ENCODE measurements at regions not wholly inside any gene's neighbourhood (a gene's known extent, or its start where the extent isn't known, plus 50 kb on each side); places are given as distances from the start of the nearest gene placed in this dataset.

DNA sequence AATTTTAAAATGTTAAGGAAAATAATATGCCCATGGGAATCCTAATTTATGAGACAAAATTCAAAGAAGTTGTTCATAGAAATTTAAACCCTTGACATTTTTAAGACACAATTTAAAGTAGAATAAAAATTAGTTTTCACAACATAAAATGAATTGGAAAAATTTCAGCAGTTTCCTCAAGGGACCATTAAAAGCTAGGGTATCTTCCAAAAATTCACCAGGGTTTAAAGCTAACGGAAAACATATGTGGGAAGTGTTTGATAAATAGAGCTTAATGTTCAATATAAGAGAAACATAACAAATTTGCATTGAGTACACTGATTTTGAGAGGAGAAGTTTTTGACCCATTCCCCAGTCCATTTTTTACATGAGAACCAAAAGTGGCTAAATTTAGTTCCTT, 228.9 kb upstream of the TTC29 start:
- Mint-ChIP-seq H3K27ac (no peak overlapping the region), H3K27me3 (no peaks in the 10 kb centered on the region), H3K4me3 (no peak overlapping the region), H3K4me1 (no peaks in the 10 kb centered on the region), H3K36me3 (no peaks in the 10 kb centered on the region), H3K9me3 (no peaks in the 10 kb centered on the region)
- no peak for ATAC-seq (ENCODE audit: low read depth)
- no peak for DNase-seq (ENCODE audit: low spot score in 2 of 2)

GRCh38 chr4:147175460-147176025, 229.9 kb upstream of the TTC29 start:
- no peaks in the 10 kb centered on the region for H3K4me1 Mint-ChIP-seq
- H3K27ac Mint-ChIP-seq, result no peak overlapping the region
- H3K36me3 Mint-ChIP-seq, result no peaks in the 10 kb centered on the region
- H3K9me3 Mint-ChIP-seq, result no peaks in the 10 kb centered on the region
- no peaks in the 10 kb centered on the region for H3K27me3 Mint-ChIP-seq
- ATAC-seq (ENCODE audit: low read depth) (no peak), DNase-seq (ENCODE audit: low spot score in 2 of 2) (no peak)
- no peak overlapping the region for H3K4me3 Mint-ChIP-seq

- ATAC-seq (ENCODE audit: low read depth) (no peak), DNase-seq (ENCODE audit: low spot score in 2 of 2) (no peak)
- Mint-ChIP-seq H3K4me3 (no peak overlapping the region), H3K27ac (no peak overlapping the region), H3K4me1 (no peaks in the 10 kb centered on the region), H3K27me3 (no peaks in the 10 kb centered on the region), H3K36me3 (no peaks in the 10 kb centered on the region), H3K9me3 (peaks cover 9% of the 10 kb centered on the region)
These were observed 236.4 kb upstream of the TTC29 start for GRCh38 chr4:147182041-147182440.

GRCh38 chr4:147192679-147193078, 247.0 kb upstream of the TTC29 start:
- Mint-ChIP-seq H3K4me1 (no peaks in the 10 kb centered on the region), H3K36me3 (no peaks in the 10 kb centered on the region), H3K27me3 (no peaks in the 10 kb centered on the region), H3K27ac (no peak overlapping the region), H3K4me3 (no peak overlapping the region), H3K9me3 (peaks cover 3% of the 10 kb centered on the region)
- no peak for DNase-seq (ENCODE audit: low spot score in 2 of 2)
- ATAC-seq (ENCODE audit: low read depth), result no peak

DNA sequence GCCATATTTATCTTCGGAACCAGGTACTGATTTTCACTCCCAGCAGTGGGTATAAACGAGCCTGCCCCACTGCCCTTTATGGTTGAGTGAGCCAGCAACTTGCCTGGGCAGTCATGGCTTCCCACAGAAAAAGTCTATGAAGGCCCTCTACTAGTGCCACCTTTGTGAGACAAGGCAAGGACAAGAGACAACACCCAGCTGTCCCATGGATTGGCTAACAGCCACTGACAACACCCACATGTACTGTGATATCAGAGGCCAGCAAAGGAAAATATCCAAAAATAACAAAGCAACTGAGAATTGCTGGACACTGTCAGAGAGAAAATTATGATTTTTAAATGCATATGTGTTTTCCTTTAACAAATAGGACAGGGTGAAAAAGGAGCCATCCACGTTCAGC, 248.4 kb upstream of the TTC29 start:
- H3K27me3 Mint-ChIP-seq, result no peaks in the 10 kb centered on the region
- H3K4me3 Mint-ChIP-seq, result no peak overlapping the region
- no peaks in the 10 kb centered on the region for H3K36me3 Mint-ChIP-seq
- H3K9me3 Mint-ChIP-seq, result no peaks in the 10 kb centered on the region
- no peak overlapping the region for H3K27ac Mint-ChIP-seq
- ATAC-seq (ENCODE audit: low read depth) (no peak), DNase-seq (ENCODE audit: low spot score in 2 of 2) (no peak)
- no peaks in the 10 kb centered on the region for H3K4me1 Mint-ChIP-seq

GRCh38 chr4:147194604-147195003, 248.9 kb upstream of the TTC29 start:
- Mint-ChIP-seq H3K9me3 (no peaks in the 10 kb centered on the region), H3K36me3 (no peaks in the 10 kb centered on the region), H3K4me1 (no peaks in the 10 kb centered on the region), H3K27me3 (peaks cover 2% of the 10 kb centered on the region), H3K4me3 (no peak overlapping the region), H3K27ac (no peak overlapping the region)
- DNase-seq (ENCODE audit: low spot score in 2 of 2) (no peak), ATAC-seq (ENCODE audit: low read depth) (no peak)

- ATAC-seq (ENCODE audit: low read depth) (no peak), DNase-seq (ENCODE audit: low spot score in 2 of 2) (no peak)
- Mint-ChIP-seq H3K36me3 (no peaks in the 10 kb centered on the region), H3K27ac (no peak overlapping the region), H3K27me3 (peaks cover 2% of the 10 kb centered on the region), H3K4me1 (no peaks in the 10 kb centered on the region), H3K4me3 (no peak overlapping the region), H3K9me3 (no peaks in the 10 kb centered on the region)
These were observed 249.7 kb upstream of the TTC29 start for GRCh38 chr4:147195386-147195785.

GRCh38 chr4:147198411-147199051, 252.9 kb upstream of the TTC29 start:
- no peak for DNase-seq (ENCODE audit: low spot score in 2 of 2)
- no peak overlapping the region for H3K27ac Mint-ChIP-seq
- peaks cover 2% of the 10 kb centered on the region for H3K27me3 Mint-ChIP-seq
- no peaks in the 10 kb centered on the region for H3K9me3 Mint-ChIP-seq
- no peaks in the 10 kb centered on the region for H3K4me1 Mint-ChIP-seq
- no peak overlapping the region for H3K4me3 Mint-ChIP-seq
- no peak for ATAC-seq (ENCODE audit: low read depth)
- no peaks in the 10 kb centered on the region for H3K36me3 Mint-ChIP-seq

DNA sequence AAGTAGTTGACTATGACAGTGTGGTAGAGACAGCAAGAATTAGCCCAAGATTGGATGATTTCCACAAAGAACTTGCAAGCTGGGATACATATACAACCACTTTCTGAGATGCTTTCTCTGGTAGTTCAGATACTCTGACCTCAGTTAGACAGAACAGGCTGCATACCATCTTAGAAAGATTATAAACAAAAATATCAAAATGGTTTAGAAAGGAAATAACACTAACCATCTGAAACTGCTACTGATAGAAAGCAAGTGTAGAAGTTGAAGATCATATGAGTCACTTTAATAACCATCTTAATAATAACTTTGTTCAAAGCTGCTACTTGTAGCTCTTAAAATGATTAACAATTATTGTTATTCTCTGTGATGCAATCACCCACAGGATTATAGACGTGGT, 255.4 kb upstream of the TTC29 start:
- ATAC-seq (ENCODE audit: low read depth) (no peak), DNase-seq (ENCODE audit: low spot score in 2 of 2) (no peak)
- Mint-ChIP-seq H3K36me3 (no peaks in the 10 kb centered on the region), H3K4me1 (no peaks in the 10 kb centered on the region), H3K27ac (no peak overlapping the region), H3K9me3 (no peaks in the 10 kb centered on the region), H3K27me3 (peaks cover 2% of the 10 kb centered on the region), H3K4me3 (no peak overlapping the region)

GRCh38 chr4:147206807-147207206, 261.1 kb upstream of the TTC29 start:
- peaks cover 11% of the 10 kb centered on the region for H3K9me3 Mint-ChIP-seq
- H3K36me3 Mint-ChIP-seq, result no peaks in the 10 kb centered on the region
- H3K27me3 Mint-ChIP-seq, result no peaks in the 10 kb centered on the region
- DNase-seq (ENCODE audit: low spot score in 2 of 2), result no peak
- ATAC-seq (ENCODE audit: low read depth), result no peak
- no peak overlapping the region for H3K27ac Mint-ChIP-seq
- no peak overlapping the region for H3K4me3 Mint-ChIP-seq
- H3K4me1 Mint-ChIP-seq, result no peaks in the 10 kb centered on the region

DNA sequence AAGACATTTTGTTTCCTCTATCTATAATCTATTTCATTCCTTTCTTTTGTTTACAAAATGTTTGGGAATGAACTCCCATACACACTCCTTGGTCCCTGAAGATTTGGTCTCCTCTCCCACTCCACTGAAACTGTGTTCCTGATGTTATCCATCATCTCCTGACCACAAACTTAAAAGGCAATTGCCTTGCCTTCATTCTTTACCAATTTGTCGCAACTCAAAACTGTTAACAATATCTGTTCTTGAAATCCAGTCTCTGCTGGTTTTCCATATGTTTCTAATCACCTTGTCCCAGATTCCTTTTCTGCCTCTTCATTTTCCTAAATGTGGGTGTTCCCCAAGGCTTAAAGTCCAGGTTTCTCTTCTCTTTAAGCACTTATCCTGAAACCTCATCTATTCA, 262.2 kb upstream of the TTC29 start:
- no peak overlapping the region for H3K27ac Mint-ChIP-seq
- no peaks in the 10 kb centered on the region for H3K4me1 Mint-ChIP-seq
- no peaks in the 10 kb centered on the region for H3K36me3 Mint-ChIP-seq
- ATAC-seq (ENCODE audit: low read depth), result no peak
- H3K4me3 Mint-ChIP-seq, result no peak overlapping the region
- H3K9me3 Mint-ChIP-seq, result peaks cover 11% of the 10 kb centered on the region
- DNase-seq (ENCODE audit: low spot score in 2 of 2), result no peak
- no peaks in the 10 kb centered on the region for H3K27me3 Mint-ChIP-seq

- H3K9me3 Mint-ChIP-seq, result peaks cover 3% of the 10 kb centered on the region
- ATAC-seq (ENCODE audit: low read depth), result no peak
- no peaks in the 10 kb centered on the region for H3K4me1 Mint-ChIP-seq
- H3K4me3 Mint-ChIP-seq, result no peak overlapping the region
- H3K27me3 Mint-ChIP-seq, result no peaks in the 10 kb centered on the region
- H3K36me3 Mint-ChIP-seq, result no peaks in the 10 kb centered on the region
- DNase-seq (ENCODE audit: low spot score in 2 of 2), result no peak
- H3K27ac Mint-ChIP-seq, result no peak overlapping the region
These were observed 263.2 kb upstream of the EDNRA start for GRCh38 chr4:147217655-147218054.

GRCh38 chr4:147219145-147219544, 261.8 kb upstream of the EDNRA start:
- DNase-seq (ENCODE audit: low spot score in 2 of 2), result no peak
- no peak overlapping the region for H3K4me3 Mint-ChIP-seq
- no peaks in the 10 kb centered on the region for H3K4me1 Mint-ChIP-seq
- H3K36me3 Mint-ChIP-seq, result no peaks in the 10 kb centered on the region
- no peaks in the 10 kb centered on the region for H3K27me3 Mint-ChIP-seq
- no peak for ATAC-seq (ENCODE audit: low read depth)
- no peak overlapping the region for H3K27ac Mint-ChIP-seq
- peaks cover 1% of the 10 kb centered on the region for H3K9me3 Mint-ChIP-seq

GRCh38 chr4:147220833-147221232, 260.1 kb upstream of the EDNRA start:
- no peak for ATAC-seq (ENCODE audit: low read depth)
- no peaks in the 10 kb centered on the region for H3K27me3 Mint-ChIP-seq

GRCh38 chr4:147222906-147223305, 258.0 kb upstream of the EDNRA start:
- no peaks in the 10 kb centered on the region for H3K36me3 Mint-ChIP-seq
- DNase-seq (ENCODE audit: low spot score in 2 of 2), result no peak
- H3K4me1 Mint-ChIP-seq, result no peaks in the 10 kb centered on the region
- no peak overlapping the region for H3K27ac Mint-ChIP-seq
- H3K4me3 Mint-ChIP-seq, result no peak overlapping the region
- H3K9me3 Mint-ChIP-seq, result no peaks in the 10 kb centered on the region
- no peak for ATAC-seq (ENCODE audit: low read depth)
- H3K27me3 Mint-ChIP-seq, result no peaks in the 10 kb centered on the region

More at GRCh38 chr4:147220833-147221232, 260.1 kb upstream of the EDNRA start:
- Mint-ChIP-seq H3K36me3 (no peaks in the 10 kb centered on the region), H3K4me3 (no peak overlapping the region), H3K4me1 (no peaks in the 10 kb centered on the region), H3K27ac (no peak overlapping the region), H3K9me3 (no peaks in the 10 kb centered on the region)
- DNase-seq (ENCODE audit: low spot score in 2 of 2), result no peak

Measured in memory B cell (primary cell).